Brain microvascular endothelial cell (primary cell): ENCODE measurements at regions not wholly inside any gene's neighbourhood (a gene's known extent, or its start where the extent isn't known, plus 50 kb on each side); places are given as distances from the start of the nearest gene placed in this dataset.
A peak's percentile ranks its signal among the peaks of the same experiment; 100 is the strongest.

ENCODE experiments used
- DNase-seq: peaks from one replicate; pipeline ENCODE4 v3.0.0-alpha.2; 2020
- H3K27ac ChIP-seq: fragments of 250-450 bp; sonication (Bioruptor Pico); 2 replicates; pipeline ENCODE4 v1.5.1; 2020; ENCODE audit warnings: mild to moderate bottlenecking, moderate library complexity
- H3K27me3 ChIP-seq: fragments of 250-450 bp; sonication (Bioruptor Pico); replicated peaks from 2 replicates; pipeline ENCODE4 v1.5.1; 2020; ENCODE audit warnings: mild to moderate bottlenecking
- H3K36me3 ChIP-seq: fragments of 250-450 bp; sonication (Bioruptor Pico); replicated peaks from 2 replicates; pipeline ENCODE4 v1.5.1; 2020; ENCODE audit warnings: mild to moderate bottlenecking
- H3K4me3 ChIP-seq: 2 replicates; pipeline ENCODE4 v1.5.1; 2011; ENCODE audit warnings: low read depth, mild to moderate bottlenecking, control low read depth, low read length, moderate library complexity
- CTCF ChIP-seq: IDR thresholded peaks from 2 replicates; pipeline ENCODE4 v1.5.1; 2011; ENCODE audit warnings: low read depth, mild to moderate bottlenecking, moderate library complexity, low read length, control low read depth, inconsistent platforms; ENCODE audit errors: missing control alignments
- in situ Hi-C: cut with HindIII; loops from 2 replicates; pipeline ENCODE4 v1.10.0; 2017; ENCODE audit warnings: low sequenced_read_pairs, low pct_ligation_motif_present

DNA sequence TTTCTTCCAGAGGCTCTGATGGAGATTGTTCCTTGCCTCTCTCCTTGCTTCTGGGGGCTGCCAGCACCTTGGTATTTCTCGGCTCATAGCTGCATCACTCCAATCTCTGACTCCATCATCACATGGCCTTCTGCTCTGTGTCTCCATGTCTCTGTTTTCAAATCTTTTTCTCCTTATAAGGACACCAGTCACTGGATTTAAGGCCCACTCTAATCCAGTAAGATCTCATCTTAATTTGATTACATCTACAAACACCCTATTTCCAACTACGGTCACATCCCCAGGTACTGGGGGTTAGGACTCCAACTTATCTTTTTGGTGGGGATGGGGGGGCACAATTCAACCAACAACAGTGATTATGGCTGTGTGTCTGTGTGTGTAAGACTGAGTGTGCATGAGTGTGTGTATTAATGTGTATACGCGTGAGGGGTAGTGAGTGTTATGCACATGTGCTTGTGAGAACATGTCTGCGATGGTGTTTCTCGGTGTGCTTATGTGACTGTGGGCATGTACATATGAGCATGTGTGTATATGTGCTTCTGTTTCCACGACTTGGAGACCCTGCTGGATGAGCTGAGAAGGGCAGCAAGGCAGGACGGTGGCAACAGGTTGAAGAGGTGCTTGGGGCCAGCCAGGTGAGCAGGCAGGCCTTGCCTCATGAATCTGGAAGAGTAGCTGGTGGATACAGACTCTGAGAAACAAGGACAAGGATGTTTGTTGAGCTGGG is 130.5 kb downstream of the MRPL14 start:
- no peak overlapping the region for H3K4me3 ChIP-seq
- no peaks in the 10 kb centered on the region for H3K27me3 ChIP-seq
- no peak for DNase-seq
- no peaks in the 10 kb centered on the region for H3K36me3 ChIP-seq
- peak overlapping the region; percentile 68 for H3K27ac ChIP-seq
- in situ Hi-C loops: no loop called here
- TF ChIP-seq CTCF: peak; percentile 18

DNA sequence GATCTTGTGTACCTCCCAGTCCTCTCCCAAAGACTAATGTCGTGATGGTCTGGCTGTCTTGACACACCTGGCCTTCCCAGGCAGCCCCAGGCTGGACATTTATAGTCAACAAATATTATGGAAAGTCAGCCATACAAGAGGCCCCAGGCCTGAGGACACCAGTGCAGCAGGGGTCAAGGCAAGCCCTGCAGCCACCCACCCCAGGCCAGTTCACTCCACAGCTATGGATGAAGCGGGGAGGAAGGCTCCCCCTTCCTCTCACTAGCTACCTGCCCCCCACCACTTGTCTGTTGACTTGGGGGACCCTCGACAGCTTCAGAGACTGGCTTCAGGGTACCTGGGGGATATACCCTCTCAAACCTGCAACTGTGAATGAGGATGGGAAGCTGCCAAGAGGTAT is 132.1 kb downstream of the MRPL14 start:
- H3K27ac ChIP-seq: no peak overlapping the region
- no peaks in the 10 kb centered on the region for H3K27me3 ChIP-seq
- no peak for TF ChIP-seq CTCF
- in situ Hi-C loops: no loop called here
- no peak overlapping the region for H3K4me3 ChIP-seq
- no peaks in the 10 kb centered on the region for H3K36me3 ChIP-seq
- DNase-seq: no peak

GRCh38 chr6:43993881-43994523 is 133.2 kb downstream of the MRPL14 start:
- Histone ChIP-seq H3K36me3 (no peaks in the 10 kb centered on the region), H3K4me3 (no peak overlapping the region), H3K27me3 (no peaks in the 10 kb centered on the region), H3K27ac (no peak overlapping the region)
- no peak for TF ChIP-seq CTCF
- no peak for DNase-seq
- in situ Hi-C loops: no loop called here

DNA sequence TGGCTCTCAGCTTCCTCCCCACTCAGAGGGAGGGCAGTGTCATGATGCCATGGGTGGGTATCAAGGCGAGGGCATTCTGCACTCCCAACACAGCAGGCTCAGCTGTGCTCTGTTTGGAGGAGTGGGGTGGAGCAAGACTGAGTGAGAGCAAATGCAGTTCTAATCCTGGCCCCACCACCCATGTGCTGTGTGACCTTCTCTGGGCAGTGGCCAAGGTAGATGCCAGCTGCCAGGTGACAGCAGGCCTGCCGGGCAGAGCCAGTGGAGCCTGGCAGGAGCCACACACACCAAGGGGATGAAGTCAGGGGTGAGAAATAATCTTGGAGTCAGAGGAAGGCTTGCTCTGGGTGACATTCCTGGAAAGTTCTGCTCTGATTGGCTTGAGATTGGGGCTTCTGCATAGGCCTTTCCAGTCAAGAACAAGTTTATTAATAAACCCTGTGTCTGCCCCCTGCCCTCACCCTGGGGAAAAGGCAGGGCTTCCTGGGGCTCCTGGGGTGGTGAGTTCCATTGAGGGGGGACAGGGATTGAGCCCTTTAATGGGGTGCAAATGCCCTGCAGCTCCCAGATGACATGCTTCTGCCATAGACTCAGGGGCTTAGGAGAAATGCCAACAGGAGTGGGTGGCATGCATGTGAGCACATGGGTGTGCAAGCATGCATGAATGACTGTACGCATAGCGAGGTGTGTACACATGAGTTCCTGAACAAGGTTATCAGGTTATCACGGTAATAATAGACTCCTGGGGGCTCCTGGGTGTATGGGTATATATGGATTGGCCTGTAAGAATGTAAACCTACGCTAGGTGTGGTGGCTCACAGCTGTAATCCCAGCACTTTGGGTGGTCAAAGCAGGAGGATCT is 134.2 kb downstream of the MRPL14 start:
- in situ Hi-C loops: no loop called here
- no peak overlapping the region for H3K4me3 ChIP-seq
- H3K36me3 ChIP-seq: no peaks in the 10 kb centered on the region
- H3K27me3 ChIP-seq: no peaks in the 10 kb centered on the region
- no peak overlapping the region for H3K27ac ChIP-seq
- DNase-seq: no peak
- TF ChIP-seq CTCF: no peak

GRCh38 chr6:43992126-43992663 is 135.1 kb downstream of the MRPL14 start:
- no peak for DNase-seq
- Histone ChIP-seq H3K27ac (no peak overlapping the region), H3K36me3 (no peaks in the 10 kb centered on the region), H3K27me3 (no peaks in the 10 kb centered on the region), H3K4me3 (no peak overlapping the region)
- in situ Hi-C loops: no loop called here
- TF ChIP-seq CTCF: no peak
